ENCODE measurements at regions not wholly inside any gene's neighbourhood (a gene's known extent, or its start where the extent isn't known, plus 50 kb on each side); places are given as distances from the start of the nearest gene placed in this dataset.

GRCh38 chr20:10724449-10725173 lies 50.8 kb upstream of the JAG1 start:
- Histone ChIP-seq H3K9me3 (ENCODE audit: low read depth) (no peaks in the 10 kb centered on the region), H3K36me3 (no peaks in the 10 kb centered on the region), H3K4me3 (no peak overlapping the region), H3K4me1 (ENCODE audit: low read depth) (no peaks in the 10 kb centered on the region), H3K27ac (no peak overlapping the region), H3K27me3 (no peaks in the 10 kb centered on the region)
- no peak for DNase-seq (ENCODE audit: low read depth in 1 of 2, low spot score in 1 of 2)
- no peak for TF ChIP-seq CTCF (IDR thresholded peaks at IDR 0.05; ENCODE audit: low read depth, low read length)

GRCh38 chr20:10728873-10729670 lies 55.3 kb upstream of the JAG1 start:
- DNase-seq (ENCODE audit: low read depth in 1 of 2, low spot score in 1 of 2) = no peak
- Histone ChIP-seq H3K36me3 (no peaks in the 10 kb centered on the region), H3K27me3 (no peaks in the 10 kb centered on the region), H3K27ac (no peak overlapping the region), H3K4me3 (no peak overlapping the region), H3K9me3 (ENCODE audit: low read depth) (no peaks in the 10 kb centered on the region), H3K4me1 (ENCODE audit: low read depth) (no peaks in the 10 kb centered on the region)
- TF ChIP-seq CTCF (IDR thresholded peaks at IDR 0.05; ENCODE audit: low read depth, low read length) = no peak

GRCh38 chr20:10729785-10730184 lies 56.0 kb upstream of the JAG1 start:
- no peaks in the 10 kb centered on the region for H3K9me3 ChIP-seq (ENCODE audit: low read depth)
- H3K27me3 ChIP-seq = no peaks in the 10 kb centered on the region
- H3K27ac ChIP-seq = no peak overlapping the region
- no peaks in the 10 kb centered on the region for H3K36me3 ChIP-seq
- no peak for DNase-seq (ENCODE audit: low read depth in 1 of 2, low spot score in 1 of 2)
- no peak overlapping the region for H3K4me3 ChIP-seq
- no peaks in the 10 kb centered on the region for H3K4me1 ChIP-seq (ENCODE audit: low read depth)
- TF ChIP-seq CTCF (IDR thresholded peaks at IDR 0.05; ENCODE audit: low read depth, low read length) = no peak

GRCh38 chr20:10730629-10731183 lies 56.9 kb upstream of the JAG1 start:
- DNase-seq (ENCODE audit: low read depth in 1 of 2, low spot score in 1 of 2) = no peak
- no peak overlapping the region for H3K27ac ChIP-seq
- H3K4me1 ChIP-seq (ENCODE audit: low read depth) = no peaks in the 10 kb centered on the region
- H3K36me3 ChIP-seq = no peaks in the 10 kb centered on the region
- TF ChIP-seq CTCF (IDR thresholded peaks at IDR 0.05; ENCODE audit: low read depth, low read length) = no peak
- no peak overlapping the region for H3K4me3 ChIP-seq
- no peaks in the 10 kb centered on the region for H3K27me3 ChIP-seq
- no peaks in the 10 kb centered on the region for H3K9me3 ChIP-seq (ENCODE audit: low read depth)

GRCh38 chr20:10731190-10731965 lies 57.6 kb upstream of the JAG1 start:
- no peak for DNase-seq (ENCODE audit: low read depth in 1 of 2, low spot score in 1 of 2)
- H3K4me1 ChIP-seq (ENCODE audit: low read depth) = no peaks in the 10 kb centered on the region
- no peak overlapping the region for H3K27ac ChIP-seq
- no peak overlapping the region for H3K4me3 ChIP-seq
- no peak for TF ChIP-seq CTCF (IDR thresholded peaks at IDR 0.05; ENCODE audit: low read depth, low read length)
- no peaks in the 10 kb centered on the region for H3K27me3 ChIP-seq
- no peaks in the 10 kb centered on the region for H3K36me3 ChIP-seq
- H3K9me3 ChIP-seq (ENCODE audit: low read depth) = no peaks in the 10 kb centered on the region
